GM12873 (cell line): ENCODE measurements at regions not wholly inside any gene's neighbourhood (a gene's known extent, or its start where the extent isn't known, plus 50 kb on each side); places are given as distances from the start of the nearest gene placed in this dataset.

ENCODE experiments used
- CTCF ChIP-seq: IDR thresholded peaks from 2 replicates; pipeline ENCODE4 v1.5.1; 2012; ENCODE audit warnings: low read depth, mild to moderate bottlenecking, moderate library complexity, low read length, control low read depth; ENCODE audit not compliant: insufficient read depth; ENCODE audit errors: missing control alignments

DNA sequence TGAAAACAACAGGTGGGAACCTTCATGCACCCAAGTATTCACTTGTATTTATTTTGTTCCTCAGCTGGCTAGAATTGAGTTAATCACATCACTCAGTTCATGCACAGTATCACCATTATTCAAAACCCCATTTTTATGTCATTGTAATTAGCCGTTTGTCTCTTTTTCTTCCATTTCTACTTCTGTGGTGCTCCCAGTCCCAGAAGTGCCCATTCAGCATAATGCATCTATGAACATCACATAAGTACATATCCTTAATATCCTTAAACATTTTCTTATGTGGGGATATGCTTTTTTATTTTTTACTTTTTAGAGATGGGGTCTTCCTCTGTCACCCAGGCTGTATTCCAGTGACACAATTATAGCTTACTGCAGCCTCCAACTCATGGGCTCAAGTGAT lies 510.9 kb upstream of the MGMT start:
- no peak for TF ChIP-seq CTCF

DNA sequence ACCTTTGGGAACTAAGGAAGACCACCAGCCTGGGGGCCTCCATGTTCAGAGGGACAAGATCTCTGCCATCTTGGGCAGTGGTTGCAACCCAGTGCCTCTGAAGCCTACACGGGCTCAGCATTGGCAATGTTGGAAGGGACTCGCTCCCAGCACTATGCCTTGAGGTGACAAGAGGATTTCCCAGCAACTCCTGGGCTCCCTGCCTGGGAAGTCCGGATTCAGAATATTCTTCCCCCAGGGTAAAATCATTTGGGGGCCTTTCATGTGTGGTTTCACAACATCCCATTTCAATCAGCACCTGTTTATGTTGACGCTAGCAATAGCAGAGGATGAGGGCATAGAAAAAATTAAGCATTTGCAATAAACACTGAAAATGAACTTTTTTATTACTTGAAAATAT lies 509.8 kb upstream of the MGMT start:
- TF ChIP-seq CTCF: no peak

GRCh38 chr10:128958834-128959690 lies 508.0 kb upstream of the MGMT start:
- no peak for TF ChIP-seq CTCF

DNA sequence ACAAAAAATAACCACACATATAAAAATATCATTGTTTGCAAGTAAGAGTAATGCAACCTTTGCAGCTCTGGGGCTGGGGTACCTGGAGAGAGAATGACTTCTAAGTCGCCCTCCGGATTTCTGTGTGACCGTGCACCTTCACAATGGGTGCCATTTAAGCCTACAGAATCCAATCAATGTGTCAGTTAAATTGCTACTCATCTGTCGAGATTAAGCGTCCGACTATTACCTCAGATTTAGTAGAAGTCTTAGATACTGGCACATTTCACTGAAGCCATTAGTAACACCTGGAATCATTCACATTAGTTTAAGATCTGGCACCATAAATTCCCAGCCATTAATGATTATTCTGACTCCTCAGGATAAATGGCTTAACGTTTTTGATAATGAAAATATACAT lies 507.3 kb upstream of the MGMT start:
- no peak for TF ChIP-seq CTCF

DNA sequence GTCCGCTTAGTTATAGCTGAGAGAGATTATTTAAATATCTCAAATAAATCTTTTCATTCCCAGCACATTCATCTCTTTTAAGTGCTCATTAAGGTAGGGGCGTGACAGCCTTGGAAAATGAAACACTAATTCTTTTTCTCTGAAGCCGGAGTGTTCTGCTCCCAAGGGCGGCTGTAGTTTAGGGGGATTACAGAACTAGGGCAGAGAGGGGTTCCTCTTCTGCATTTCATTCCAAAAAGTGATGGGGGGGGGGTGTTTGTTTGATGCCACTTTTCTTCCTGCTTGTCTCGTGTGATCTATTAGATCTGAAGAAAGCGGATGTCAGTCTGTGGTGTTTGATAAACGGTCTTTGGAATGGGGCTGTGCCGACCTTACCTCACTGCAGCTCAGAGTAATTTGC lies 506.5 kb upstream of the MGMT start:
- no peak for TF ChIP-seq CTCF

DNA sequence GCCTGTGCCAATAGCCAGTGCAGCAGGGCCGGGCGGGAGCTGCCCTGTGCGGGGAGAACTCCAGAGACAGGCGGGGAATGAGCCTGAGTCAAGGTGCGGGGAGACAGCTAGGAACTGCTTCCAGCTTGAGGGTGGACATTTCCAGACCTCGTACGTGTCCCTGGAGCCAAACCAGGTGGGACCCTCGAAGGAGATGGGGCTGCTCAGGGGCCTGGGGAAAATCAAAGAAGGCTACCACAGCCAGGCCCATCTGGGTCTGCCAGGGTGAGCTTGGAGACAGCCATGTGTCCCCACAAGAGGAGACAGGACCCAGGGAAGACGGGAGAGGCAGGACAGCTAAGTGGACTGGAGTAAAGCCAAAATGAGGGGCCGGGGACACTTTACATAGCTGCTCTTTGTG lies 504.9 kb upstream of the MGMT start:
- TF ChIP-seq CTCF: no peak

GRCh38 chr10:128963211-128964099 lies 503.6 kb upstream of the MGMT start:
- TF ChIP-seq CTCF: no peak
